ENCODE measurements at regions not wholly inside any gene's neighbourhood (a gene's known extent, or its start where the extent isn't known, plus 50 kb on each side); places are given as distances from the start of the nearest gene placed in this dataset.

- no peak for TF ChIP-seq CTCF (IDR thresholded peaks at IDR 0.05)
- no peak for TF ChIP-seq ZNF281 (CRISPR knock-in tag; IDR thresholded peaks at IDR 0.05)
- TF ChIP-seq ZNF396 (CRISPR knock-in tag; IDR thresholded peaks at IDR 0.05; ENCODE audit: borderline replicate concordance) = no peak
Observed at GRCh38 chrY:20025676-20026075, 281.1 kb upstream of the KDM5D start.

Data from WTC11 (cell line).